ENCODE measurements at regions not wholly inside any gene's neighbourhood (a gene's known extent, or its start where the extent isn't known, plus 50 kb on each side); places are given as distances from the start of the nearest gene placed in this dataset.
A peak's percentile ranks its signal among the peaks of the same experiment; 100 is the strongest.

GRCh38 chr4:13851085-13851940, 223.8 kb upstream of the BOD1L1 start:
- DNase-seq: no peak

- no peak for DNase-seq
Measured at GRCh38 chr4:13852411-13852810, 224.9 kb upstream of the BOD1L1 start.

- no peak for DNase-seq
Measured at GRCh38 chr4:13856387-13856786, 228.9 kb upstream of the BOD1L1 start.

GRCh38 chr4:13857397-13857796, 229.9 kb upstream of the BOD1L1 start:
- no peak for DNase-seq

GRCh38 chr4:13857800-13858199, 230.3 kb upstream of the BOD1L1 start:
- no peak for DNase-seq

GRCh38 chr4:13859423-13859822, 231.9 kb upstream of the BOD1L1 start:
- no peak for DNase-seq

- DNase-seq: no peak
Measured at GRCh38 chr4:13860126-13860525, 232.6 kb upstream of the BOD1L1 start.

GRCh38 chr4:13865871-13866669, 238.5 kb upstream of the BOD1L1 start:
- DNase-seq: peak; percentile 46

GRCh38 chr4:13866881-13867280, 239.4 kb upstream of the BOD1L1 start:
- peak; percentile 28 for DNase-seq

GRCh38 chr4:13872155-13872554, 244.6 kb upstream of the BOD1L1 start:
- no peak for DNase-seq

- DNase-seq: no peak
Measured at GRCh38 chr4:13872955-13873354, 245.4 kb upstream of the BOD1L1 start.

- DNase-seq: no peak
Measured at GRCh38 chr4:13875181-13875580, 247.7 kb upstream of the BOD1L1 start.

- no peak for DNase-seq
Measured at GRCh38 chr4:13876131-13876530, 248.6 kb upstream of the BOD1L1 start.

- no peak for DNase-seq
Measured at GRCh38 chr4:13876940-13877339, 249.4 kb upstream of the BOD1L1 start.

- no peak for DNase-seq
Measured at GRCh38 chr4:13877626-13878025, 250.1 kb upstream of the BOD1L1 start.

GRCh38 chr4:13881892-13882291, 254.4 kb upstream of the BOD1L1 start:
- DNase-seq: no peak

- DNase-seq: no peak
Measured at GRCh38 chr4:13887010-13887409, 259.5 kb upstream of the BOD1L1 start.

GRCh38 chr4:13888112-13888511, 260.6 kb upstream of the BOD1L1 start:
- DNase-seq: peak; percentile 94

- peak; percentile 68 for DNase-seq
Measured at GRCh38 chr4:13891544-13891939, 264.0 kb upstream of the BOD1L1 start.

- DNase-seq: no peak
Measured at GRCh38 chr4:13892739-13893105, 265.2 kb upstream of the BOD1L1 start.

- peak; percentile 39 for DNase-seq
Measured at GRCh38 chr4:13893211-13893610, 265.7 kb upstream of the BOD1L1 start.

GRCh38 chr4:13893987-13894386, 266.5 kb upstream of the BOD1L1 start:
- DNase-seq: no peak

GRCh38 chr4:13900780-13901179, 273.3 kb upstream of the BOD1L1 start:
- no peak for DNase-seq

- DNase-seq: peak; percentile 18
Measured at GRCh38 chr4:13902146-13902545, 274.6 kb upstream of the BOD1L1 start.
